ENCODE measurements at regions not wholly inside any gene's neighbourhood (a gene's known extent, or its start where the extent isn't known, plus 50 kb on each side); places are given as distances from the start of the nearest gene placed in this dataset.
A peak's percentile ranks its signal among the peaks of the same experiment; 100 is the strongest.

- H3F3A ChIP-seq (ENCODE audit: low read length, unreplicated experiment): no peaks in the 10 kb centered on the region
- no peaks in the 10 kb centered on the region for H3K9me2 ChIP-seq (replicated peaks; ENCODE audit: low read length)
- CTCF ChIA-PET: no interaction called here
- no peak overlapping the region for H3K4me3 ChIP-seq (ENCODE audit: low read length)
- TF ChIP-seq, protein P1, sequence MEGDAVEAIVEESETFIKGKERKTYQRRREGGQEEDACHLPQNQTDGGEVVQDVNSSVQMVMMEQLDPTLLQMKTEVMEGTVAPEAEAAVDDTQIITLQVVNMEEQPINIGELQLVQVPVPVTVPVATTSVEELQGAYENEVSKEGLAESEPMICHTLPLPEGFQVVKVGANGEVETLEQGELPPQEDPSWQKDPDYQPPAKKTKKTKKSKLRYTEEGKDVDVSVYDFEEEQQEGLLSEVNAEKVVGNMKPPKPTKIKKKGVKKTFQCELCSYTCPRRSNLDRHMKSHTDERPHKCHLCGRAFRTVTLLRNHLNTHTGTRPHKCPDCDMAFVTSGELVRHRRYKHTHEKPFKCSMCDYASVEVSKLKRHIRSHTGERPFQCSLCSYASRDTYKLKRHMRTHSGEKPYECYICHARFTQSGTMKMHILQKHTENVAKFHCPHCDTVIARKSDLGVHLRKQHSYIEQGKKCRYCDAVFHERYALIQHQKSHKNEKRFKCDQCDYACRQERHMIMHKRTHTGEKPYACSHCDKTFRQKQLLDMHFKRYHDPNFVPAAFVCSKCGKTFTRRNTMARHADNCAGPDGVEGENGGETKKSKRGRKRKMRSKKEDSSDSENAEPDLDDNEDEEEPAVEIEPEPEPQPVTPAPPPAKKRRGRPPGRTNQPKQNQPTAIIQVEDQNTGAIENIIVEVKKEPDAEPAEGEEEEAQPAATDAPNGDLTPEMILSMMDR (conservative IDR thresholded peaks at IDR 0.05; ENCODE audit: low read depth, low read length): no peak
- TF ChIP-seq EZH2phosphoT487 (IDR thresholded peaks at IDR 0.05; ENCODE audit: borderline replicate concordance, low read length) (no peak), EZH2 (IDR thresholded peaks at IDR 0.05; ENCODE audit: low read length, unreplicated experiment) (no peak)
- no peak overlapping the region for H2AFZ ChIP-seq (ENCODE audit: low read length)
- no TSS peak for BruUV-seq (replicated peaks)
- H3K9me3 ChIP-seq (ENCODE audit: low read length): no peaks in the 10 kb centered on the region
- no peaks in the 10 kb centered on the region for H3K4me1 ChIP-seq (ENCODE audit: insufficient read depth, low read length)
- no peaks in the 10 kb centered on the region for H4K20me1 ChIP-seq (ENCODE audit: low read length)
- H3K79me2 ChIP-seq (ENCODE audit: low read length): no peaks in the 10 kb centered on the region
- intact Hi-C loops (cut with micrococcal nuclease): loop anchor here (10.0 kb wide), 1 partner anchor 1211 kb away; no protein-coding TSS in a partner anchor
- H3K36me3 ChIP-seq (ENCODE audit: low read depth, low read length): no peaks in the 10 kb centered on the region
- ATAC-seq (no peak), DNase-seq (no peak)
- no peaks in the 10 kb centered on the region for H3K27me3 ChIP-seq (ENCODE audit: low read length)
- H3K4me2 ChIP-seq (ENCODE audit: low read length): no peak overlapping the region
- H3K9ac ChIP-seq (ENCODE audit: low read length): no peak overlapping the region
- POLR2A ChIA-PET (ENCODE audit: unreplicated experiment): no interaction called here
- no peak overlapping the region for H3K27ac ChIP-seq (ENCODE audit: low read length)
These were observed 1520.7 kb downstream of the ARAP2 start for GRCh38 chr4:34723605-34724004.

DNA sequence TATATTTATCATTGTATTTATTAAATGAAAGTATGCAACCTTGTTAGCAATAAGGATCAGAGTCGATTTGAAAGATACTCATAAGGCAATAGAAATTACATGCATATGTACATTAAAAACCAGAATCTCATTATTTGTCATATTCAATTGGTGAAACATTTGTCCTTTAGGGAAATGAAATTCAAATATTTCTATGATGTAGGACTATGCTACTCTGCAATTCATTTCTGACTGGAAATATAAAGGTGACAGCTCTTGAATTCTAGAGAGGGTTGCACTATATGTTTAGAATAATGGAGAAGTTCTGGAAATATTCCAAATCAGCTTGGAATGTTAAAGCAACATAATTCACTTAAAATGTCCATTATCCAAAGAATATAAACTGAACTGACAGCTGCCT is 1519.8 kb downstream of the ARAP2 start:
- no peaks in the 10 kb centered on the region for H3K4me1 ChIP-seq (ENCODE audit: insufficient read depth, low read length)
- no peak overlapping the region for H3K9ac ChIP-seq (ENCODE audit: low read length)
- DNase-seq (no peak), ATAC-seq (no peak)
- no peak overlapping the region for H3K27ac ChIP-seq (ENCODE audit: low read length)
- CTCF ChIA-PET: no interaction called here
- H3K9me2 ChIP-seq (replicated peaks; ENCODE audit: low read length): no peaks in the 10 kb centered on the region
- H3K9me3 ChIP-seq (ENCODE audit: low read length): no peaks in the 10 kb centered on the region
- TF ChIP-seq EZH2 (IDR thresholded peaks at IDR 0.05; ENCODE audit: low read length, unreplicated experiment): no peak
- no peak for TF ChIP-seq EZH2phosphoT487 (IDR thresholded peaks at IDR 0.05; ENCODE audit: borderline replicate concordance, low read length)
- TF ChIP-seq, protein P1 (conservative IDR thresholded peaks at IDR 0.05; ENCODE audit: low read depth, low read length): no peak
- no peaks in the 10 kb centered on the region for H3K79me2 ChIP-seq (ENCODE audit: low read length)
- no peak overlapping the region for H2AFZ ChIP-seq (ENCODE audit: low read length)
- H3K36me3 ChIP-seq (ENCODE audit: low read depth, low read length): no peaks in the 10 kb centered on the region
- POLR2A ChIA-PET (ENCODE audit: unreplicated experiment): no interaction called here
- intact Hi-C loops (cut with micrococcal nuclease): loop anchor here (10.0 kb wide), 1 partner anchor 1210 kb away; no protein-coding TSS in a partner anchor
- BruUV-seq (replicated peaks): no TSS peak
- H4K20me1 ChIP-seq (ENCODE audit: low read length): no peaks in the 10 kb centered on the region
- no peaks in the 10 kb centered on the region for H3K27me3 ChIP-seq (ENCODE audit: low read length)
- no peaks in the 10 kb centered on the region for H3F3A ChIP-seq (ENCODE audit: low read length, unreplicated experiment)
- no peak overlapping the region for H3K4me3 ChIP-seq (ENCODE audit: low read length)
- no peak overlapping the region for H3K4me2 ChIP-seq (ENCODE audit: low read length)

DNA sequence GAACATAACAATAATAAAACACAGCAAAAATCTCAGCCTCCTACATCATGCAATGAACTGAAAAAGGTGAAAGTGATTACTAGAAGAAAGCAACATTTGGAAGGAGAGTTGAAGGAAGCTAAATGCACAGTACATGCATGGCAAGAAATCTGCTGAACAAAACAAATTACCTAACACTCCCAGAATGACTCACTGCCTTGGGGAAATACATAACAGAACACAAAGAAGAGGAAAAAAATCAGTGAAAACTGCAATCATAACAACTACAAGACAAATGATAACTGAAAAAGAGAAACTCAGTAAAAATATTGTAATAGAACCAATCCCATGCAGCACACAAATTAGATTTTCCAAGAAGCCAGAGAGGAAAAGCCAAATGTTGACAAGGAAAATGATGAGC is 1513.2 kb downstream of the ARAP2 start:
- Histone ChIP-seq H3K9me2 (replicated peaks; ENCODE audit: low read length) (no peaks in the 10 kb centered on the region), H3K9me3 (ENCODE audit: low read length) (no peaks in the 10 kb centered on the region), H4K20me1 (ENCODE audit: low read length) (no peaks in the 10 kb centered on the region), H3K27me3 (ENCODE audit: low read length) (no peaks in the 10 kb centered on the region), H2AFZ (ENCODE audit: low read length) (no peak overlapping the region), H3K9ac (ENCODE audit: low read length) (no peak overlapping the region), H3K36me3 (ENCODE audit: low read depth, low read length) (no peaks in the 10 kb centered on the region), H3K4me2 (ENCODE audit: low read length) (no peak overlapping the region), H3K4me3 (ENCODE audit: low read length) (no peak overlapping the region), H3K27ac (ENCODE audit: low read length) (no peak overlapping the region), H3F3A (ENCODE audit: low read length, unreplicated experiment) (no peaks in the 10 kb centered on the region), H3K79me2 (ENCODE audit: low read length) (no peaks in the 10 kb centered on the region), H3K4me1 (ENCODE audit: insufficient read depth, low read length) (no peaks in the 10 kb centered on the region)
- ChIA-PET POLR2A (ENCODE audit: unreplicated experiment) (no interaction called here), CTCF (no interaction called here)
- no TSS peak for BruUV-seq (replicated peaks)
- intact Hi-C loops (cut with micrococcal nuclease): no loop called here
- DNase-seq (no peak), ATAC-seq (peak; percentile 35; the same call in 1 of the 2 replicates)
- TF ChIP-seq, protein P1 (conservative IDR thresholded peaks at IDR 0.05; ENCODE audit: low read depth, low read length): no peak
- TF ChIP-seq EZH2phosphoT487 (IDR thresholded peaks at IDR 0.05; ENCODE audit: borderline replicate concordance, low read length) (no peak), EZH2 (IDR thresholded peaks at IDR 0.05; ENCODE audit: low read length, unreplicated experiment) (no peak)
